GM23248 (cell line): ENCODE measurements at regions not wholly inside any gene's neighbourhood (a gene's known extent, or its start where the extent isn't known, plus 50 kb on each side); places are given as distances from the start of the nearest gene placed in this dataset.

Source experiments
- DNase-seq: peaks from one replicate; pipeline ENCODE4 v3.0.0-alpha.2; 2015
- H2AFZ ChIP-seq: fragments of 200-600 bp; sonication (generic); 2 replicates; pipeline ENCODE4 v1.6.1; 2016; ENCODE audit warnings: antibody characterized with exemption
- H3F3A ChIP-seq: fragments of 200-600 bp; sonication (generic); 2 replicates; pipeline ENCODE4 v1.6.1; 2016; ENCODE audit warnings: mild to moderate bottlenecking, antibody characterized with exemption, mixed run types; ENCODE audit not compliant: insufficient read depth
- H3K27ac ChIP-seq: fragments of 200-600 bp; sonication (generic); 2 replicates; pipeline ENCODE4 v1.5.1; 2016; ENCODE audit warnings: mild to moderate bottlenecking
- H3K27me3 ChIP-seq: fragments of 200-600 bp; sonication (generic); replicated peaks from 2 replicates; pipeline ENCODE4 v1.6.1; 2016; ENCODE audit warnings: mild to moderate bottlenecking; ENCODE audit not compliant: insufficient read depth
- H3K36me3 ChIP-seq: fragments of 200-600 bp; sonication (generic); 2 replicates; pipeline ENCODE4 v1.6.1; 2016; ENCODE audit warnings: low read depth, mild to moderate bottlenecking
- H3K4me1 ChIP-seq: fragments of 200-600 bp; sonication (generic); 2 replicates; pipeline ENCODE4 v1.6.1; 2016; ENCODE audit warnings: mild to moderate bottlenecking; ENCODE audit not compliant: insufficient read depth
- H3K4me2 ChIP-seq: fragments of 200-600 bp; sonication (generic); one replicate; pipeline ENCODE4 v1.6.1; 2016; ENCODE audit warnings: mild to moderate bottlenecking; ENCODE audit not compliant: unreplicated experiment
- H3K4me3 ChIP-seq: fragments of 200-600 bp; sonication (generic); 2 replicates; pipeline ENCODE4 v1.5.1; 2016; ENCODE audit warnings: mild to moderate bottlenecking
- H3K79me2 ChIP-seq: fragments of 200-600 bp; sonication (generic); 2 replicates; pipeline ENCODE4 v1.6.1; 2016; ENCODE audit warnings: mild to moderate bottlenecking; ENCODE audit not compliant: insufficient read depth
- H3K9ac ChIP-seq: fragments of 200-600 bp; sonication (generic); 2 replicates; pipeline ENCODE4 v1.6.1; 2016; ENCODE audit warnings: mild to moderate bottlenecking
- H3K9me2 ChIP-seq: fragments of 200-600 bp; sonication (generic); 2 replicates; pipeline ENCODE4 v1.6.1; 2016; ENCODE audit warnings: mixed run types, mild to moderate bottlenecking, moderate library complexity; ENCODE audit not compliant: insufficient read depth
- H3K9me3 ChIP-seq: fragments of 200-600 bp; sonication (generic); one replicate; pipeline ENCODE4 v1.6.1; 2017; ENCODE audit warnings: low read depth
- H4K20me1 ChIP-seq: fragments of 200-600 bp; sonication (generic); 2 replicates; pipeline ENCODE4 v1.6.0; 2016; ENCODE audit not compliant: insufficient read depth
- EZH2 ChIP-seq: fragments of 200-600 bp; sonication (generic); IDR thresholded peaks from 2 replicates; pipeline ENCODE4 v1.6.1; 2018; ENCODE audit warnings: antibody characterized with exemption, mild to moderate bottlenecking; ENCODE audit not compliant: insufficient read depth, poor library complexity, severe bottlenecking
- EZH2phosphoT487 ChIP-seq: fragments of 200-600 bp; sonication (generic); IDR thresholded peaks from 2 replicates; pipeline ENCODE4 v1.6.1; 2018; ENCODE audit warnings: antibody characterized with exemption, moderate library complexity, mild to moderate bottlenecking, low read depth; ENCODE audit not compliant: insufficient read depth
- WGBS, 2 experiments: methylation state at CpG; one replicate each; pipeline ENCODE4 v1.1.6; 2015 to 2017; ENCODE audit warnings: low lambda C conversion rate in 2 of 2, low coverage in 1 of 2; ENCODE audit errors: missing lambda C conversion rate in 2 of 2; 5-methylcytosine and 5-hydroxymethylcytosine counted together
- in situ Hi-C: fragments of 300-500 bp; cut with MboI; formaldehyde crosslinking; loops from 2 replicates; pipeline ENCODE4 v1.15.0; 2020

DNA sequence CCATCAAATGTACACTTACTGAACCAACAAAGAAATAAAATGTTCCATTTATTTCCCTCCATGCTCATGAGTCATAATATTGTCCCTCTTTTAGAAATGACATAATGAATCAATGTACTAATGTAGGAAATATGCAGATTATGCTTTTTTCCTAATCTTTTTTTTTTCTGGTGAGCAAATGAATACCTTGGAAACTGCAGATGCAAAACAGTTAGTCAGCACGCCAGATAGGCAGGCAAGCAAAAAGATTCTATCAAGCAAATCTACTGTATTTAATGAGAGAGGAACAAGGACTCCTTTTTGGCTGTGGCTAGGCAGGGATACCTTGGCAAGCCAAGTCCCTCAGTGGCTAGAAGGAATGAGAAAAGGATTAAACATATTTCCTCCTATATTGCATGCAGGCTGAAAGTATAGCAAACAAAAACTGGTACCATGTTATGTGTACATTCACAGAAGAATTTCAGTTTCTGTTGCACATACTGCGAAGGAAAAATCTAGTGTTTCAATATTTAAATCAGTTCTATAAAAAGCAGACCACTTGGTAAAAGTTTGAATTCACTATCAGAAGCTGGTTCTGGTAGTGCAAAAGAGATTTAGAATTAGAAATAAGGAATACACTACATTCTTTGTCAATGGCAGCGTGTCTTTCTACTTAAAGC, 605.4 kb downstream of the TLE1 start:
- Histone ChIP-seq H3K9me3 (no peaks in the 10 kb centered on the region), H3K36me3 (no peaks in the 10 kb centered on the region), H3K9ac (no peak overlapping the region), H4K20me1 (no peaks in the 10 kb centered on the region), H3K9me2 (no peaks in the 10 kb centered on the region), H3K4me2 (no peak overlapping the region), H2AFZ (no peak overlapping the region), H3K27ac (no peak overlapping the region), H3K4me1 (no peaks in the 10 kb centered on the region), H3K4me3 (no peak overlapping the region), H3K27me3 (0 out of 2 replicates have a peak, but pooled peaks cover 3% of the 10 kb centered on the region), H3F3A (no peaks in the 10 kb centered on the region), H3K79me2 (no peaks in the 10 kb centered on the region)
- WGBS, 2 experiments, result 38 to 44% methylated on average over 3 of the region's 3 CpGs
- peak; percentile 46 for DNase-seq
- in situ Hi-C loops, result no loop called here
- TF ChIP-seq EZH2 (no peak), EZH2phosphoT487 (no peak)

DNA sequence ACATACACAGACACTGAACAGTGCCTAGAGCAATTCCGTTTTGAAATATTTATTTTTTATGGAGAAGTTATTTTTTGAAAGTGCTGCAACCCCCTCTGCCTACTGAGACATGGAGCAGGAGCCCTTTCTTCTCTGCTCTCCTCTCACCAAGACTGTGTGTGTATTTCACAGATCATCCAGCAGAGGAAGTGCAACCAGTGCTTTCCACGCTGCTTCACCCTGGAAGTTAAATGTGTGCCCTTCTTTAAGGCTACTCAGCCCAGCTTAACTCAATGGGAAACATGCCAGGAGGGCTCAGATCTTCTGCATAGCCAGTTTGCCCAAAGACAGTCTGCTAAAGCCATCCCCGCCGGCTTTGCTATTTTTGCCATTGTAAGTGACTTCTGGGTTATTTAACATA, 606.3 kb downstream of the TLE1 start:
- H2AFZ ChIP-seq, result no peak overlapping the region
- no peak overlapping the region for H3K4me3 ChIP-seq
- in situ Hi-C loops, result no loop called here
- WGBS, 2 experiments, result 55 to 60% methylated on average over 4 of the region's 4 CpGs
- no peaks in the 10 kb centered on the region for H3K79me2 ChIP-seq
- no peaks in the 10 kb centered on the region for H3K9me2 ChIP-seq
- H3K4me1 ChIP-seq, result no peaks in the 10 kb centered on the region
- TF ChIP-seq EZH2 (no peak), EZH2phosphoT487 (no peak)
- H3K36me3 ChIP-seq, result no peaks in the 10 kb centered on the region
- no peak overlapping the region for H3K27ac ChIP-seq
- DNase-seq, result no peak
- H4K20me1 ChIP-seq, result no peaks in the 10 kb centered on the region
- no peaks in the 10 kb centered on the region for H3F3A ChIP-seq
- 0 out of 2 replicates have a peak, but pooled peaks cover 3% of the 10 kb centered on the region for H3K27me3 ChIP-seq
- H3K9ac ChIP-seq, result no peak overlapping the region
- no peaks in the 10 kb centered on the region for H3K9me3 ChIP-seq
- H3K4me2 ChIP-seq, result no peak overlapping the region

GRCh38 chr9:81082221-81082620, 607.1 kb downstream of the TLE1 start:
- no peak for DNase-seq
- Histone ChIP-seq H3K9ac (no peak overlapping the region), H3K4me3 (no peak overlapping the region), H3K36me3 (no peaks in the 10 kb centered on the region), H3K4me1 (no peaks in the 10 kb centered on the region), H3K27me3 (0 out of 2 replicates have a peak, but pooled peaks cover 3% of the 10 kb centered on the region), H2AFZ (no peak overlapping the region), H3K9me3 (no peaks in the 10 kb centered on the region), H4K20me1 (no peaks in the 10 kb centered on the region), H3K9me2 (no peaks in the 10 kb centered on the region), H3K4me2 (no peak overlapping the region), H3F3A (no peaks in the 10 kb centered on the region), H3K27ac (no peak overlapping the region), H3K79me2 (no peaks in the 10 kb centered on the region)
- TF ChIP-seq EZH2phosphoT487, result no peak
- TF ChIP-seq EZH2, result no peak
- in situ Hi-C loops, result no loop called here

- no peaks in the 10 kb centered on the region for H3K9me3 ChIP-seq
These were observed 608.4 kb downstream of the TLE1 start for GRCh38 chr9:81080900-81081299.

DNA sequence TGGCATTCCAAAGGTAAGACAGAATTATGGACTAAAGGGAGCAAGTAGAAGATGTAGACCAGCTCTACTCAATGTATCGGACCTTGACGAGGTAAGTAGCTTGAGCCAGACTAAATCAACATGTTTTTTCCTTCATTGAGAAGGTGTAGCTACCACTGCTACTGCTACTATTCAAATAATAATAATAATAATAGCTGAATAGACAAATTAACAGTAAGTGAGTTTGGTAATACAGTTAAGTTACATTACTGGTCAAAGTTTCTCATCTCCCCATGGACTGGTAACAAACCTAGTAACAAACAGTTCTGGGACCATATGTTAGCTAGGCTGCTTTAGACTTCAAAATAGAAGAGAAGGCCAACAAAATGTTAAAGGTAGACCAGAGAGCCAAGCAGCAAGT, 609.2 kb downstream of the TLE1 start:
- no peaks in the 10 kb centered on the region for H3K9me2 ChIP-seq
- no peak overlapping the region for H3K27ac ChIP-seq
- no peak overlapping the region for H2AFZ ChIP-seq
- H3K4me3 ChIP-seq, result no peak overlapping the region
- no peak for DNase-seq
- in situ Hi-C loops, result no loop called here
- H4K20me1 ChIP-seq, result no peaks in the 10 kb centered on the region
- H3K4me1 ChIP-seq, result no peaks in the 10 kb centered on the region
- H3K9ac ChIP-seq, result no peak overlapping the region
- H3K9me3 ChIP-seq, result no peaks in the 10 kb centered on the region
- no peaks in the 10 kb centered on the region for H3K36me3 ChIP-seq
- 0 out of 2 replicates have a peak, but pooled peaks cover under 1% of the 10 kb centered on the region for H3K27me3 ChIP-seq
- TF ChIP-seq EZH2 (no peak), EZH2phosphoT487 (no peak)
- no peaks in the 10 kb centered on the region for H3K79me2 ChIP-seq
- no peak overlapping the region for H3K4me2 ChIP-seq
- WGBS, 2 experiments, result 59 to 74% methylated on average over 2 of the region's 2 CpGs
- no peaks in the 10 kb centered on the region for H3F3A ChIP-seq

More at GRCh38 chr9:81080900-81081299, 608.4 kb downstream of the TLE1 start:
- no peak overlapping the region for H3K9ac ChIP-seq
- H2AFZ ChIP-seq, result no peak overlapping the region
- no peaks in the 10 kb centered on the region for H3K79me2 ChIP-seq
- H3K4me1 ChIP-seq, result no peaks in the 10 kb centered on the region
- H3K36me3 ChIP-seq, result no peaks in the 10 kb centered on the region
- H3K9me2 ChIP-seq, result no peaks in the 10 kb centered on the region
- H3K27me3 ChIP-seq, result 0 out of 2 replicates have a peak, but pooled peaks cover 3% of the 10 kb centered on the region
- H3F3A ChIP-seq, result no peaks in the 10 kb centered on the region
- no peak overlapping the region for H3K27ac ChIP-seq
- TF ChIP-seq EZH2 (no peak), EZH2phosphoT487 (no peak)
- in situ Hi-C loops, result no loop called here
- H3K4me2 ChIP-seq, result no peak overlapping the region
- no peaks in the 10 kb centered on the region for H4K20me1 ChIP-seq
- no peak overlapping the region for H3K4me3 ChIP-seq
- DNase-seq, result no peak
